ENCODE measurements at regions not wholly inside any gene's neighbourhood (a gene's known extent, or its start where the extent isn't known, plus 50 kb on each side); places are given as distances from the start of the nearest gene placed in this dataset.
A peak's percentile ranks its signal among the peaks of the same experiment; 100 is the strongest.

GRCh38 chr9:84136119-84136868 is 155.7 kb downstream of the RMI1 start:
- DNase-seq = peak; percentile 50

- no peak for DNase-seq
Observed at GRCh38 chr9:84137968-84138367, 157.4 kb downstream of the RMI1 start.

- no peak for DNase-seq
Observed at GRCh38 chr9:84138541-84138940, 157.9 kb downstream of the RMI1 start.

GRCh38 chr9:84139296-84140070 is 158.9 kb downstream of the RMI1 start:
- DNase-seq = no peak

- peak; percentile 67 for DNase-seq
Observed at GRCh38 chr9:84140535-84141101, 160.0 kb downstream of the RMI1 start.

GRCh38 chr9:84141741-84142370 is 161.3 kb downstream of the RMI1 start:
- DNase-seq = no peak

GRCh38 chr9:84145031-84145430 is 164.4 kb downstream of the RMI1 start:
- DNase-seq = no peak

GRCh38 chr9:84145780-84146179 is 165.2 kb downstream of the RMI1 start:
- DNase-seq = no peak

GRCh38 chr9:84146893-84147710 is 166.5 kb downstream of the RMI1 start:
- no peak for DNase-seq

GRCh38 chr9:84151236-84151635 is 170.6 kb downstream of the RMI1 start:
- no peak for DNase-seq

GRCh38 chr9:84151640-84152039 is 171.0 kb downstream of the RMI1 start:
- DNase-seq = no peak

- no peak for DNase-seq
Observed at GRCh38 chr9:84152204-84152603, 171.6 kb downstream of the RMI1 start.

- no peak for DNase-seq
Observed at GRCh38 chr9:84153885-84154284, 173.3 kb downstream of the RMI1 start.

- DNase-seq = no peak
Observed at GRCh38 chr9:84154320-84154719, 173.7 kb downstream of the RMI1 start.

GRCh38 chr9:84163052-84163650 is 177.4 kb downstream of the SLC28A3 start:
- no peak for DNase-seq

- DNase-seq = peak; percentile 69
Observed at GRCh38 chr9:84166891-84167290, 173.7 kb downstream of the SLC28A3 start.

GRCh38 chr9:84169240-84169639 is 171.3 kb downstream of the SLC28A3 start:
- DNase-seq = no peak

- DNase-seq = no peak
Observed at GRCh38 chr9:84170521-84171141, 169.9 kb downstream of the SLC28A3 start.

GRCh38 chr9:84173961-84174360 is 166.6 kb downstream of the SLC28A3 start:
- no peak for DNase-seq

GRCh38 chr9:84174486-84174885 is 166.1 kb downstream of the SLC28A3 start:
- no peak for DNase-seq

- DNase-seq = no peak
Observed at GRCh38 chr9:84177407-84177806, 163.2 kb downstream of the SLC28A3 start.

GRCh38 chr9:84179531-84179930 is 161.0 kb downstream of the SLC28A3 start:
- no peak for DNase-seq

All from NCI-H510A (cell line).